DMS114 treated with DMSO at 0.1 percent for 48 hours (cell line): ENCODE measurements at regions not wholly inside any gene's neighbourhood (a gene's known extent, or its start where the extent isn't known, plus 50 kb on each side); places are given as distances from the start of the nearest gene placed in this dataset.
"Not testable (repeated sequence)": the region's sequence is repeated elsewhere in the genome, so short reads cannot be mapped to it uniquely, and the experiment has no call there.

Experiments used
- DNase-seq: peaks from one replicate; lab custom pipeline; 2025; ENCODE audit not compliant: unreplicated experiment; lab: John Stamatoyannopoulos, UW

DNA sequence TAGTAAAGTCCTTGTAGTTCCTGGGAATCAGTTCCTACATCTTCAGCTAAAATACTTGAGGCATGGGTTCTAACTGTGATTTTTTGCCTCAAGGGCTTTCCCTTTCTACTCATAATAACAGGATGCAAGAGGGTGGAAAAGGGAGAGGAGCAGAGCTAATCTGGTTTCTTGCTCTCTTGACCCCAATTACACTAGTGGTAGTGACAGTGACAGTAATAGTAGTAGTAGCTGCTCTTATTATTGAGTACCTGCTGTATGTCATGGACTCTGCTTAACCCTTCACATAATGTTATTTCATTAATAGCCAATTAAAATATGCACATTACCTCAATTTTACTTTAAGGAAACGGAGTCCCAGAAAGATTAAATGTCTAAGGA, 214.8 kb upstream of the HNRNPA3 start:
- no peak for DNase-seq

DNA sequence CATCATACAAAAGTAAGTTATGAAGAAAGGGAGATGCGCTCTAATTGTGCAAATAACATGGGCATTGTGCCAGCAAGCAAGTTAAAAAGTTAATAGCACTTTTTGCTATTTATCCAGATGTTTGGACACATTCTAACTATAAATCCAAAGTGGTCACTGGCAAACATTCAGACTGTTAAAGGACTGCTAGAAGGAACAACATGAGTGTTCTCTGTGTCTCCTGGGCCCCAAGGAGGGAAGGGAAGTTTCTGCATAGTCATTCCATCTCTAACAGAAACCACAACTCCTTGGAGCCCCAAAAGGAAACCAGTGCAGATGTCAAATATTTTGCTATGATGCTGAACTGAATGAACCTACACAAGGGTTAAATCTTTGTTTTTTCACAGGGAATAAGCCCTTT, 213.3 kb upstream of the HNRNPA3 start:
- DNase-seq, result no peak

DNA sequence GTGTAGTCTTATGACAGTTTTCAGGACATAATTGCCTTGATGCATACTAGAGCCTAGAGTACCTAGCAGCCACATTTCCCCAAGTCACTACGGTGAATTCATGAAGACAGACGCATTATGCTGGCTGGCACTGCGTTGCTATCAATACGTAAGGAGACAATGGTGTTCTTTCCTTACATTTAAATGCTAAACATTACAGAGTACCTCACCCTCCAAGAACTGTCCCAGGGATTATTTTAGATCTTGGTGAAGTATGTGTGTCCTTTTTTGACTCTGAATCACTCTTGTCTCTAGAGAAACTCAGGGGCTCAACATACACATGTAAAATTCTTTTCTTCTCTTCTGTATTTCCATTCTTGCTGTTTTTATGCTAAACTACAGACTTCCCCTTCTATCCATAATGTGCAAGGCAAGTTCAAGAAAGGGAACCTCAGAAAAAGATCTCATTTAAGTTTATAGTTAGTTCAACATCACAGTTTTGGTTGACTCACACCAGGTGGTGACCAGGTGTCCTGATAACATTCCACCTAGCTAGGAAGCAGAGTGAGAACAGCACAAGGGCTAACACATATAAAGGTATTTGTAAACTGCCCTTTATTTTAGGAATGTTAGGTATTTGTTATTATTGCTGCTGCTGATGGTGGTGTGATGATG, 212.4 kb upstream of the HNRNPA3 start:
- no peak for DNase-seq

DNA sequence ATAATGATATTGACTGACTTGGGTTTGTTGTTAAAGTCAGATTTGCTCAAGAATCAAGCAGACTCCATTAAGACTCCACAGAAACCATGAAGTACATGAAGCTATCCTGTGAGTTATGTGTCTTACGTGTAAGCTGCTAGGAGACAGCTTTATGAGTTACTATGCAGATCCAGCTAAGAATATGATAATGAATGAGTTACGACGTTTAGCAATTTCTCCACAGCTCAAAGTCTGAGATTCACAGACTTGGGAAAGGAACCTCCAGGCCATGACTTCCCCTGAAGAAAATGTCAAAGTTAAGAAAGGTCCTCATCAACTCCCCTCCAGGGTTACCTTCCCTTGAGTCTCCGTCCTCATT, 211.9 kb upstream of the HNRNPA3 start:
- DNase-seq, result no peak

DNA sequence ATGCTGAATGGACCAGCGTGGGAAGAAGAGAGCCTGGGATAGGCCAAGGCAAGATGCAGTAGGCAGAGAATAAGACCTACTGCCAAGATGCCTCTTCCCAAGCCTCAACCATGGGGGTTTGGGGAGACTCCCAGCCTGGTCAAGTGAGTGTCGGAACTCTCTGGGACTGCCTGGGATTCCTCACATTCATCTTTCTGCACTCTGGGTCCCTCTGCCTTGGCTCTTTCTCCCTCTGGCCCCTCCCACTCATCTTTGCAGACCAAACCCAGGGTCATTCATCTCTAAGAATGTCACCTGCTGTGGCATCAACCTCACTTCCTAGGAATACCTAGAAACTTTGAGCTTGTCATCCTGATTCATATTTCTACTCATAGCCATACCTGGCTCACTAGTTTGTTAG, 211.3 kb upstream of the HNRNPA3 start:
- DNase-seq, result no peak

DNA sequence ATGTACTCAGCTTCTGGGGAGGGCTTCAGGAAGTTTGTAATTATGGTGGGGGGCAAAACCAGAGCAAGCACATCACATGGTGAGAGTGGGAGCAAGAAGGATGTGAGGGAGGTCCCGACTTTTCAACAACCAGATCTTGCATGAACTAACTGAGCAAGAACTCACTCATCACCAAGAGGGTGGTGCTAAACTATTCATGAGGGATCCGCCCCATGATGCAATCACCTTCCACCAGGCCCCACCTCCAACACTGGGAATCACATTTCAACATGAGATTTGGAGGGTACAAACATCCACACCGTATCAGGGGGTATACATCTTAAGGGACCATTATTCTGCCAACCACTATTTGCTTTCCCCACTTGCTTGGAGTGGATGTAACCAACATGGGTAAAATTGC, 209.6 kb upstream of the HNRNPA3 start:
- no peak for DNase-seq

DNA sequence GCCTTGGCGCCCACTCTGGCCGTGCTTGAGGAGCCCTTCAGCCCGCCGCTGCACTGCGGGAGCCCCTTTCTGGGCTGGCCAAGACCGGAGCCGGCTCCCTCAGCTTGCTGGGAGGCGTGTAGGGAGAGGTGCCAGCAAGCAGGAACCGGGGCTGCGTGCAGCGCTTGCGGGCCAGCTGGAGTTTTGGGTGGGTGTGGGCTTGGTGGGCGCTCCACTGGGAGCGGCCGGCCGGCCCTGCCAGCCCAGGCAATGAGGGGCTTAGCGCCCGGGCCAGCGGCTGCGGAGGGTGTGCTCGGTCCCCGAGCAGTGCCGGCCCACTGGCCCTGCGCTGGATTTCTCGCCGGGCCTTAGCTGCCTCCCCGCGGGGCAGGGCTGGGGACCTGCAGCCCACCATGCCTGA, 204.9 kb upstream of the HNRNPA3 start:
- DNase-seq, result not testable (repeated sequence)

DNA sequence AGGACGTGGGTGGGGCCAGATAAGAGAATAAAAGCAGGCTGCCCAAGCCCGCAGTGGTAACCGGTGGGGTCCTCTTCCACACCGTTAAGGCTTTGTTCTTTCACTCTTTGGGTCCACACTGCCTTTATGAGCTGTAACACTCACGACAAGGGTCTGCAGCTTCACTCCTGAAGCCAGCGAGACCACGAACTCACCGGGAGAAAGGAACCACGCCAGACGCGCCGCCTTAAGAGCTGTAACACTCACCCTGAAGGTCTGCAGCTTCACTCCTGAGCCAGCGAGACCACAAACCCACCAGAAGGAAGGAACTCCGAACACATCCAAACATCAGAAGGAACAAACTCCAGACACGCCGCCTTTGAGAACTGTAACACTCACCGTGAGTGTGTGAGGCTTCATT, 203.9 kb upstream of the HNRNPA3 start:
- DNase-seq, result not testable (repeated sequence)

DNA sequence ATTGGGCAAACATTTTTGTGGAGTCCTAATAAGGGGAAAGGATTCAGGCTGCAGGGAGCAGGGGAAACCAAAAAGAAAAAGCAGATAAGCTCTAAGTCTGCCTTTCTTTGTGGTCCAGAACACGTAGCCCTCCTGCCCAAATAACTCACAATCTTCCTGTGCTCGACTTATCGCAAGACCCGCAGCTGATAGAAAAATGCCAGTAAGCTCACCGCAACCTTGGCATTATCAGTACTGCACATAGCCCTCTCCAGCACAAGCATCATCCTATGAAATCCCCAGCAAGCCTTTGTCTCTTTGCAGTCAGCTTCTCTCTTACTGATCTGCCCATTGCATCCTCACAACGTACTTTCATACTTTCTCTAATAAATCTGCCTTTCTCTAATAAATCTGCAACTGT, 202.4 kb upstream of the HNRNPA3 start:
- DNase-seq, result no peak

DNA sequence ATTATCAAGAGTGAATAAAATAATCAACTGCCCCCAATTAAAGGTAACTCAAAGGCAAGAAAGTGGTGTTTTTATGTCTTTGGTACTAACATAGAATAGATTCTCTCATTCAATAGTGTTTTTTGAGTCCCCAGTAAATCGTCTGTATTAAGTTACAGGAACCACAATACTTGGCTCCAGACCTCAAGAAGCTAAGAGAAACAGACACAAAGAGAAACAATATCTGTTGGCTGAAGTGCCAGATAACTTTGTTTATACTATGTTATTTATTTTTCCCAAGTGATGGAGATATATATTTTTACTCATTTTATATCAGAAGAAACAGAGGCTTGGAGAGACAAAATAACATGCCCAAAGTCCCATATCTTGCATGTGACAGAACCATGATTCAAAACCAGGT, 201.7 kb upstream of the HNRNPA3 start:
- no peak for DNase-seq

DNA sequence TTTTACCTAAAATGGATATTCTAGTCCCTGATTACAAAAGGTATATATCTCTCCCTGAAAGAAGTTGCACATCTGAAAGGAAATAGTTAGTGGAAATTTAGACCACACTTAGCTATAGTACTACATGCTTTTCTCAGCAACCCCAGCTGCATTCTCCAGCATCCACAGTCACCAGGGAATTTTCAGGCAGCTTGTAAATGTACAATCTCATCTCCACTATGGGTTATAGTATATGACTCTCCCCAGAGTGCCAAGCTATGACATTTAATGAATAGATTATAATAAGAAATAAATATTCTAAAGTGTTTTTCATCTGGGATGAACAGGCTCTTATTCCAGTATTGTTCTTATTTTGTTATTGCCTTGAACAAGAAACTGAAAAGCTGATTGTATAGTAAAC, 197.6 kb upstream of the HNRNPA3 start:
- DNase-seq, result no peak

DNA sequence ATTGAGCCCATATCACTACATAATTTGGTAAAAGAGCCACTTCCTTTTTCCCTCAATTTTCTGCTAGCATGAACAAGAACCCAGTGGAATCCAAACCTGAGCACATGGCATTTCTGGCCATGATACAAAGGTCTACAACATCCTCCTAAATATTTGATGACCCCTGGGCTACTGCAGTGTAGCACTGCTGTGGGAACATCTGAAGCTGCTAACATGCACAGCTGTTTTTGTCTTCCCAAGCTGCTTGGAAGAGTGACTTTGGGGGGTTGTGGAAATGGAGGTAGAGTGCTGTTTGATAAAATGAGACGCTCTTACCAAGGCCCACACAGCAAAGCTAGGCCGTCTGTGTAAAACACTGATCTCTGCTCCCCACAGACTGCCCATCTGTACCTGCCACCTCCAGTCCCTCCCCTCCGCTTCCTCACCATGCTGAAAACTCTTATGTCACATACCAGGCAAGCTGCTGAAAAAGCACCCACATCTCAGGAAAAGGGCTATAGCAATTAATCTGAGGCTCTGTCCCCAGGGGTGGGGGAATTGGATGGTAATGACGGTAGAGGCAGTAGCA, 197.2 kb upstream of the HNRNPA3 start:
- DNase-seq, result no peak

DNA sequence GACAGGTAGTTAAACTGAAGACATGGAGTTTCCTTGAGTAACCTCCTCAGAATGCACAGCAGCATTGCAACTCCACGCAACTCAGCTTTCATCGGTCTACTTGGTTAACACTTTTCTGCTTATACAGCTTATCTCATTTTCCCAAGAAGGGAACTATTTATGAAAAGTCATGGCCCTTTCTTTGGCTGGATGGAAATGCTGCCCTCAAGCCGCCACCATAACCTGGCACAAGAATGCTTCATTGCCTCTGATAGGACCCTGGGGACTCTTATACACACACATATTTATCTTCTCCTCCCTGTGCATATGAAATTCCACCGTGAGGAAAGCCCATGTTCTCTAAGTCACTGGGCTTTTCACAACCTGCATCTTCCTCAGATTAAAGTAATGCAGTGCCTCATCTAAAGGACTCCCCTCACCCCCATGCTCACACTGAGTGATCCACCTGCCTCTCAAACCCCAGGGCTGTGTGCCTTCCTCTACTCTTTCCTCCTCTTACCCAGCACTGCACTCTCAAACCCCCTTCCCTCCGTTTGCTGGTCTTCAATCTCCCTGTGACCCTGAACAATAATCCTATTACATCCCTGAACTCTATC, 192.0 kb upstream of the HNRNPA3 start:
- no peak for DNase-seq

DNA sequence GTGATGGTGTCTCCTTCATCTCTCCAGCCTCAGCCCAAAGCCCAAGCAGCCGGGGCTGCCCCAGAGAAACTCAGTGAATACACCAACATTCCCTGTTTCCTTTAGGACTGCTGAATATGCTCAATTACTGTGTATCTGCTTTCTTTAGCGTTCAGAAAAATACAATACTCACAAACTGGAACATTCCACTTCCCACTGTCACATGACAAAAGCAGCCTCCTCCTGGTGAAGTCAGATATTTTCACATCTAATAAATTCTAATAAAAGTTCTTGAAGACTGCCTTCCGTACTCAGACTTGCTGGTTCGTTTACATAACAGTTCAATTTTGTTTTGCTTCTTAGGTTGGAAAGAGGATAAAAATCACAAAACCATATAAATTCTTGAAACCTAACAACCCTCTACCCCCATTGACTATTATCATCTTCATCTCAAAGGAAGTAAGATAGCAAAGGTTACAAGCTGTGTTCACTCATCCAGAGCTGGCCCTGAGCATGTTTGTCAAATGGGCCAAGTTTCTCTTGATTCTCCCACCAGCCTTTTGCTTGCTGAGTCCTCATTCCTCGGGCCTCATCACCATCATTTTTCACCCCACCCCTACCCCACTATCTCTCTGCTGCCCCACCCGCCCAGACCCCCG, 190.8 kb upstream of the HNRNPA3 start:
- no peak for DNase-seq

DNA sequence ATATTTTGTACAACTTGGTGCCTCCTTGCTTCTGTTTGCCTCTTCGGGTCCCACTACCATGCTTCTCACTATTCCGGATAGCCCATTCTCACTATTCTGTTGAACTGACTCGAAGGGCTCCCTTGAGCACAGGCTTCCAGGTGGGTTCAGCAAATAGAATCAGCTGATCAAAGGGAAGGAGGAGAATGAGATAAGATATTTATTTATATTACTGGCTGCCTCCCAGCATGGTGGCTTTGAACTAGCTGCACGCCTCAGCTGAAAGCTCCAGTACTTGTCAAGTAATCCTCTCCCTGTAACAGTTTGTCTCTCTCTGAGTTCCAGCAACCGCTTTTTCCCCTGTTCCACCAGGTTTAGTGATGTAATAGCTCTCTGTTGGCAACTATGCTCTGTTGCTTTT, 187.8 kb upstream of the HNRNPA3 start:
- no peak for DNase-seq

DNA sequence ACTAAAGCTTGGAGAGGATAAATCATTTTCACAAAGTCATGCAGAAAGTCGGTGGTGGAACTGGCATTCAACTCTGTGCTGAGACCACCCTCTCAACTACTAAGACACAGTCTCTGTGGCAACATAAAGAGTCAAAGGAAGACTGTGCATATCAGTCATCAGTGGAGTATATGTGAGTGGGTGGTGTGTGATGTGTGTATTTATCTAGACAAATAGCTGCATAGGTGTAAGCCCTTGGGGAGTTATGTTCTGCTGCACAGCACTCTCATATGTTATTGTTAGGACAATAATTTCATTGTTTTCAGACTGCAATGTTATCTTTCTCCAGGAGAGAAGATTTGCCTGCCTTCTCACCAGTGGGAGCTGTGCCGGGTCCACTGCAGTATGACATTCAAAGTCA, 186.3 kb upstream of the HNRNPA3 start:
- DNase-seq, result no peak

DNA sequence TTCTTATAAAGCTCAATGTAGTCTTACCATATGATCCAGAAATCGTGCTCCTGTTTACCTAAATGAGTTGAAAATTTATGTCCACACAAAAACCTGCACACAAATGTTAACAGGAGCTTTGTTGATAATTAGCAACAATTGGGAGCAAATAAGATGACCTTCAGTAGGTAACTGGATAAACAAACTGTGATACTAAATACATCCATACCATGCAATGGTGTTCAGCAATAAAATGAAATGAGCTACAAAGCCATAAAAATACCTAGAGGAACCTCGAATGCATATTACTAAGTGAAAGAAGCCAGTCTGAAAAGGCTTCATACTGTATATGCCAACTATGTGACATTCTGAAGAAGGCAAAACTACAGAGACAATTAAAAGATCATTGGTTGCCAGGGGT, 185.6 kb upstream of the HNRNPA3 start:
- DNase-seq, result no peak

DNA sequence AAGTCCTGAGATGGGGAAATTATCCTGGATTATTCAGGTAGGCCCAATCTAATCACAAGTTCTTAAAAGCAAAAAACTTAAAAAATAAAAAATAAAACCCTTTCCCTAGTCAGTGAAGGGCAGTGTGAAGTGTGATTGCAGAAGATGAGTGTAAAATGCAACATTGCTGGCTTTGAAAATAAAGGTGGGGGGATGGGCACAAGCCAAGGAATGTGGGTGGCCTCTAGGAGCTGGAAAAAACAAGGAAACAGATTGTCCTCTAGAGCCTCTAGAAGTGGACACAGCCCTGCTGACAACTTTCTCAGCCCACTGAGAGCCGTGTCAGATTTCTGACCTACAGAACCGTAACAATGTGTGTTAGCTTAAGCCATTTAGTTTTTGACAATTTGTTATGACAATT, 184.3 kb upstream of the HNRNPA3 start:
- no peak for DNase-seq

DNA sequence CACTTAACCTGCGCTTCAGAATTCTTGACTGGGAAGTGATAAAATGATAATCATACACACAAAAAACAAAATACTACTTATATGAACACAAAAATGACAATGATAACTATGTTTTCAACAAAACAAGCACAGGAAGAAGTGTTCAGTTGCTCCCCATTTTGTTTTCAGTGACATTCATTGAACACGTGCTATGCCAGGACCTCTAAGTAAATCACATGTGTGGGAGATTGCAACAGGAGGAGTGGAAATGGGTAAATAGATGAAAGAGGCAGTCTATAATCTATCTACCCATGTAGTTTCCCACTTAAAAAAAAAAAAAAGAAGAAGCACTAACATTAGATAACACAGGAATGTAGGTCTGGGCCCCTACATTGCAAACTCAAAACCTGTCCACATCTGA, 183.5 kb upstream of the HNRNPA3 start:
- no peak for DNase-seq

DNA sequence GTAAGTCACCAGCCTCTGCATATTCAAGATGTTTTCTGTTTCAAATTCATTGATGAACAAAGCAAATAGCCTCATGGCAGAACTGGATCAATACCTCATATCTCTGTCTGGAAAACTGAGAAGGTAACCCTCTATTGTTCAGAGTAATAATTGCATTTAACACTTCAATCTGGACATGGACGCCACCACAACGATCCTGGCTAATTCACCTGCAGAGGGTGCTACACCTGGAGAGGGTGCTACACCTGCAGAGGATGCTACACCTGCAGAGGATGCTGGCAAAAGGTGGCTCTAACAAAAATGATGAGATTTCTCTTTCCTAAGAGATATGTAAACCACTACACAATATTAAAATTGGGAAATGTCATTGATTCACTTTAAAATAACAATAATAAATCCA, 183.1 kb upstream of the HNRNPA3 start:
- no peak for DNase-seq

DNA sequence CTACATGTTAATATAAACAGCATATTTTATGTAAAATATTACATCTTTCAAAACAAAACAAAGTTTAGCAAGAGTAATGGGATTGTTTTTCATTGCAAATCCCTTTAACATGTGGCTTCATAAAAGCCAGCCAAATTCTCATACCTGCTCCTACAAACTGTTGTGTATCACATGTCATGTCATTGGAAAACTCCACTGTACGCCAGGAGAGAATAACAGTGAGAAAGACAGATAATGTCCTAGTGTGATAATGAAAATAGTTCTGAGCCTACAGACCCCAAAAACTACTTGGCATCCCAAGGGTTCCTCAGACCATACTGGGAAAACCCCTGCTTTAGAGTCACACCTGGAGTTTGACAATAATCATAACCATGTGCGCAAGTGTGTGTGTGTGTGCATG, 182.7 kb upstream of the HNRNPA3 start:
- no peak for DNase-seq

DNA sequence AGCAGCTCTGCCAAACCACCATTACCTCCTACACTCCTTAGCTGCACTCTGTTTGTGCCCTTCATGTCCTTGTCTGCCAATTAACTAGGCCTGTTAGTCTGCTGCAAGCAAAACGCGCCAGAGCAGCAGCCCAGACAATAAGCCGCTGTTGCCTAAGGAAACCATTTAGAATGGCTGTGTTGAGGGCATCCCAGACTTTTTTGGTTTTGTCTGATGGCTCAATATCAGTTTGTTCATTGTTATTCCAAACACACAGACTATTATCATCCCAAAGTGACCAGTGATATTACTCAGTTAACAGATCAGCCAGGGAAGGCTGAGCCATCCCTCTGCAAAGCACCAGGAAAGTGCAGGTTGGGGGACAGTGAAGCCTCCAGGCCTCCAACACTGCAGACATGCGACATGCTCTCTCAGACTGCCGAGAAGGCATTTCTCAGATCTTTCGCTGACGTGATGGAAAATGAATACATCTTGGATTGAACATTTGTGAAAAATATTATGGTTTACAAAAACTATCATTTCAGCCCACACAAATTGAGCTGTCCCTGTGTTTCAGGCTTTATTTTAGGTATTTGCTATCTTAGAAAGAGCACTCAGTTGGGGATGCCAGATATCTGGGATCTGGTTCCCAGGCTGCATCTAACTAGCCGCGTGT, 182.0 kb upstream of the HNRNPA3 start:
- no peak for DNase-seq
